OCI-LY3 (cell line): ENCODE measurements at regions not wholly inside any gene's neighbourhood (a gene's known extent, or its start where the extent isn't known, plus 50 kb on each side); places are given as distances from the start of the nearest gene placed in this dataset.

ENCODE experiments used
- H2AFZ ChIP-seq: fragments of 200-600, 300-600 bp; shearing (Covaris generic); 2 replicates; pipeline ENCODE4 v1.6.0; 2014; ENCODE audit warnings: antibody characterized with exemption, low read depth, low read length
- H3K27ac ChIP-seq: fragments of 200-600, 300-600 bp; sonication (generic); 2 replicates; pipeline ENCODE4 v1.5.1; 2014; ENCODE audit warnings: mild to moderate bottlenecking, low read length, moderate library complexity, mixed read lengths
- H3K27me3 ChIP-seq: fragments of 200-600, 300-600 bp; sonication (generic); 2 replicates; pipeline ENCODE4 v1.6.1; 2014; ENCODE audit warnings: low read depth, low read length, mixed read lengths
- H3K36me3 ChIP-seq: fragments of 200-600, 300-600 bp; sonication (generic); replicated peaks from 2 replicates; pipeline ENCODE3; 2014; ENCODE audit warnings: low read depth, low read length, mixed read lengths
- H3K4me1 ChIP-seq: fragments of 300-600, 200-600 bp; sonication (generic); 2 replicates; pipeline ENCODE4 v1.6.1; 2014; ENCODE audit warnings: low read length, mixed read lengths
- H3K4me2 ChIP-seq: fragments of 200-600, 300-600 bp; sonication (generic); 2 replicates; pipeline ENCODE4 v1.6.1; 2014; ENCODE audit warnings: low read length, mixed read lengths
- H3K4me3 ChIP-seq: fragments of 300-600, 200-600 bp; sonication (generic); 2 replicates; pipeline ENCODE4 v1.5.1; 2014; ENCODE audit warnings: antibody characterized with exemption, mild to moderate bottlenecking, low read length, moderate library complexity
- H3K79me2 ChIP-seq: fragments of 300-600, 200-600 bp; shearing (Covaris generic); 2 replicates; pipeline ENCODE4 v1.6.1; 2014; ENCODE audit warnings: mild to moderate bottlenecking, low read length, mixed read lengths
- H3K9ac ChIP-seq: fragments of 300-600, 200-600 bp; shearing (Covaris generic); 2 replicates; pipeline ENCODE4 v1.6.0; 2014; ENCODE audit warnings: mild to moderate bottlenecking, low read length, moderate library complexity
- H3K9me3 ChIP-seq: fragments of 200-600, 300-600 bp; shearing (Covaris generic); 2 replicates; pipeline ENCODE4 v1.6.1; 2014; ENCODE audit warnings: low read length, mixed read lengths; ENCODE audit not compliant: insufficient read depth
- H4K20me1 ChIP-seq: fragments of 200-600, 300-600 bp; sonication (generic); 2 replicates; pipeline ENCODE4 v1.6.1; 2016; ENCODE audit warnings: low read length, mixed read lengths; ENCODE audit not compliant: insufficient read depth
- EZH2phosphoT487 ChIP-seq: fragments of 200-600 bp; shearing (Covaris generic); IDR thresholded peaks from 2 replicates; pipeline ENCODE4 v1.6.1; 2018; ENCODE audit warnings: antibody characterized with exemption, mixed run types, low read depth
- TF ChIP-seq, protein P1 (sequence below): fragments of 200-600, 300-600 bp; sonication (generic); IDR thresholded peaks from 2 replicates; pipeline ENCODE4 v1.5.1; 2014; ENCODE audit warnings: antibody characterized with exemption, low read length, low read depth

DNA sequence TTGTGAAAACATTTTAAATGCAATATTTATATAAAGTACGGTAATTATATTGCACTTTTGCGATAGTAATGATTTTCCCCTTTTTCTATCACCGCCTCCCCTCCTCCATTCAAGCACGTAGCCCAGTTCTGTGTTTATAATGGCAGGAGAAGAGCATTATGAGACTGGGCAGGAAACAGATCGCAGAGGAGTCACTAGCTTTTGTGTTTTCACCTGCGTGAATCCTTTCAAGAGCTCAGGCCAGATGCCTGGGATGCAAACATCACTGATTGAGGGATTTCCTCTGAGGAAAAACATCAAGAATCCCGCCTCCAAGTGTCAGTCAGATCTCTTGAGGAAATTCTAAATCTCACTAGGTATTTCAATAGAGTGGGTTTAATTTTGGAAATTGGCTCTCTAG is 178.4 kb upstream of the FN1 start:
- H3K36me3 ChIP-seq = no peaks in the 10 kb centered on the region
- H3K4me2 ChIP-seq = no peak overlapping the region
- no peak overlapping the region for H3K4me3 ChIP-seq
- no peaks in the 10 kb centered on the region for H4K20me1 ChIP-seq
- TF ChIP-seq EZH2phosphoT487 = no peak
- TF ChIP-seq, protein P1, sequence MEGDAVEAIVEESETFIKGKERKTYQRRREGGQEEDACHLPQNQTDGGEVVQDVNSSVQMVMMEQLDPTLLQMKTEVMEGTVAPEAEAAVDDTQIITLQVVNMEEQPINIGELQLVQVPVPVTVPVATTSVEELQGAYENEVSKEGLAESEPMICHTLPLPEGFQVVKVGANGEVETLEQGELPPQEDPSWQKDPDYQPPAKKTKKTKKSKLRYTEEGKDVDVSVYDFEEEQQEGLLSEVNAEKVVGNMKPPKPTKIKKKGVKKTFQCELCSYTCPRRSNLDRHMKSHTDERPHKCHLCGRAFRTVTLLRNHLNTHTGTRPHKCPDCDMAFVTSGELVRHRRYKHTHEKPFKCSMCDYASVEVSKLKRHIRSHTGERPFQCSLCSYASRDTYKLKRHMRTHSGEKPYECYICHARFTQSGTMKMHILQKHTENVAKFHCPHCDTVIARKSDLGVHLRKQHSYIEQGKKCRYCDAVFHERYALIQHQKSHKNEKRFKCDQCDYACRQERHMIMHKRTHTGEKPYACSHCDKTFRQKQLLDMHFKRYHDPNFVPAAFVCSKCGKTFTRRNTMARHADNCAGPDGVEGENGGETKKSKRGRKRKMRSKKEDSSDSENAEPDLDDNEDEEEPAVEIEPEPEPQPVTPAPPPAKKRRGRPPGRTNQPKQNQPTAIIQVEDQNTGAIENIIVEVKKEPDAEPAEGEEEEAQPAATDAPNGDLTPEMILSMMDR = no peak
- no peaks in the 10 kb centered on the region for H3K9me3 ChIP-seq
- H3K79me2 ChIP-seq = no peaks in the 10 kb centered on the region
- H3K27me3 ChIP-seq = no peaks in the 10 kb centered on the region
- peaks cover 10% of the 10 kb centered on the region for H3K4me1 ChIP-seq
- H2AFZ ChIP-seq = no peak overlapping the region
- H3K9ac ChIP-seq = no peak overlapping the region
- no peak overlapping the region for H3K27ac ChIP-seq

DNA sequence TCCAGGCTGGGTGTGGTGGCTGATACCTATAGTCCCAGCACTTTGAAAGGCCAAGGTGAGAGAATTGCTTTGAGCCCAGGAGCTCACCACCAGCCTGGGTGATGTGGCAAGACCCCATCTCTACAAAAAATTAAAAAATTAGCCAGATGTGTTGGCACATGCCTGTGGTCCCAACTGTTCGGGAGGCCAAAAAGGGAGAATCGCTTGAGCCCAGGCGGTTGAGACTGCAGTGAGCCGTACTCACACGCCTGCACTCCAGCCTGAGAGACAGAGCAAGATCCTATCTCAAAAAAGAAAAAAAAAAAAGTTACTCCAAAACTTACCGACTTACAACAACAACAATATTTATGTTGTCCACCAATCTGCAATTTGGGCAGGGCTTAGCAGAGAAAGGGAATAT is 178.0 kb upstream of the FN1 start:
- no peaks in the 10 kb centered on the region for H3K9me3 ChIP-seq
- no peaks in the 10 kb centered on the region for H3K27me3 ChIP-seq
- H4K20me1 ChIP-seq = no peaks in the 10 kb centered on the region
- H3K4me1 ChIP-seq = peaks cover 7% of the 10 kb centered on the region
- no peak for TF ChIP-seq EZH2phosphoT487
- TF ChIP-seq, protein P1 = no peak
- H3K9ac ChIP-seq = no peak overlapping the region
- no peak overlapping the region for H3K27ac ChIP-seq
- no peak overlapping the region for H3K4me2 ChIP-seq
- no peak overlapping the region for H2AFZ ChIP-seq
- no peak overlapping the region for H3K4me3 ChIP-seq
- no peaks in the 10 kb centered on the region for H3K79me2 ChIP-seq
- no peaks in the 10 kb centered on the region for H3K36me3 ChIP-seq

- no peak overlapping the region for H3K27ac ChIP-seq
- no peak overlapping the region for H3K4me3 ChIP-seq
- no peak for TF ChIP-seq EZH2phosphoT487
- TF ChIP-seq, protein P1 = no peak
- no peak overlapping the region for H2AFZ ChIP-seq
- H3K4me2 ChIP-seq = no peak overlapping the region
- no peaks in the 10 kb centered on the region for H3K9me3 ChIP-seq
- H3K79me2 ChIP-seq = no peaks in the 10 kb centered on the region
- no peak overlapping the region for H3K9ac ChIP-seq
- no peaks in the 10 kb centered on the region for H4K20me1 ChIP-seq
- H3K36me3 ChIP-seq = no peaks in the 10 kb centered on the region
- H3K4me1 ChIP-seq = peaks cover 7% of the 10 kb centered on the region
- H3K27me3 ChIP-seq = no peaks in the 10 kb centered on the region
Observed at GRCh38 chr2:215613280-215613679, 177.4 kb upstream of the FN1 start.

- no peaks in the 10 kb centered on the region for H4K20me1 ChIP-seq
- no peak overlapping the region for H2AFZ ChIP-seq
- H3K9me3 ChIP-seq = no peaks in the 10 kb centered on the region
- H3K9ac ChIP-seq = no peak overlapping the region
- no peak overlapping the region for H3K4me2 ChIP-seq
- no peaks in the 10 kb centered on the region for H3K27me3 ChIP-seq
- H3K4me3 ChIP-seq = no peak overlapping the region
- H3K79me2 ChIP-seq = no peaks in the 10 kb centered on the region
- no peak for TF ChIP-seq EZH2phosphoT487
- no peak overlapping the region for H3K27ac ChIP-seq
- H3K36me3 ChIP-seq = no peaks in the 10 kb centered on the region
- H3K4me1 ChIP-seq = peaks cover 7% of the 10 kb centered on the region
Observed at GRCh38 chr2:215612786-215613185, 176.9 kb upstream of the FN1 start.
